Spleen (tissue), 11 donors: ENCODE measurements at regions not wholly inside any gene's neighbourhood (a gene's known extent, or its start where the extent isn't known, plus 50 kb on each side); places are given as distances from the start of the nearest gene placed in this dataset.
A peak's percentile ranks its signal among the peaks of the same experiment; 100 is the strongest.

Source experiments
- DNase-seq: peaks from one replicate; pipeline ENCODE4 v3.0.0-alpha.2; 2020
- H3K27ac ChIP-seq, 8 donors: fragments of 200-600 bp; sonication (generic) in 7 of 8; 1 replicate in 4 of 8; 2 replicates in 4 of 8; pipeline versions ENCODE4 v1.5.0 to v1.8.0; 2016 to 2021; ENCODE audit warnings: inconsistent platforms in 4 of 8, mild to moderate bottlenecking in 4 of 8, moderate library complexity in 1 of 8
- H3K27me3 ChIP-seq, 7 donors: fragments of 200-600 bp; sonication (generic) in 6 of 7; replicated peaks in 1 of 7; 1 replicate in 4 of 7; 2 replicates in 3 of 7; pipeline versions ENCODE4 v1.5.0 to v1.8.0; 2016 to 2021; ENCODE audit warnings: inconsistent platforms in 3 of 7, mild to moderate bottlenecking in 1 of 7
- H3K36me3 ChIP-seq, 6 donors: fragments of 200-600 bp; sonication (generic) in 5 of 6; 1 replicate in 4 of 6; 2 replicates in 2 of 6; pipeline versions ENCODE4 v1.5.0 to v1.8.0; 2016 to 2021; ENCODE audit warnings: inconsistent platforms in 2 of 6
- H3K4me1 ChIP-seq, 6 donors: fragments of 200-600 bp; sonication (generic) in 5 of 6; 1 replicate in 3 of 6; 2 replicates in 3 of 6; pipeline versions ENCODE4 v1.5.0 to v1.8.0; 2016 to 2021; ENCODE audit warnings: inconsistent platforms in 3 of 6
- H3K4me3 ChIP-seq, 8 donors: fragments of 200-600 bp; sonication (generic) in 7 of 8; 1 replicate in 4 of 8; 2 replicates in 4 of 8; pipeline versions ENCODE4 v1.5.0 to v1.8.0; 2016 to 2021; ENCODE audit warnings: inconsistent platforms in 4 of 8, mild to moderate bottlenecking in 4 of 8, moderate library complexity in 2 of 8
- H3K9me3 ChIP-seq, 8 donors: fragments of 200-600 bp; sonication (generic) in 7 of 8; 1 replicate in 4 of 8; 2 replicates in 4 of 8; pipeline versions ENCODE4 v1.5.0 to v1.8.0; 2016 to 2021; ENCODE audit warnings: inconsistent platforms in 4 of 8
- POLR2A ChIP-seq, 3 donors: fragments of 450-650 bp; IDR thresholded peaks; one replicate each; pipeline ENCODE4 v1.5.1; 2017; ENCODE audit warnings: antibody characterized with exemption in 3 of 3, mild to moderate bottlenecking in 1 of 3
- POLR2AphosphoS5 ChIP-seq, 3 donors: sonication (generic); formaldehyde crosslinking; IDR thresholded peaks; one replicate each; pipeline ENCODE4 v1.5.1; 2017; ENCODE audit warnings: antibody characterized with exemption in 3 of 3
- WGBS, 5 donors: extraction: QIAGEN DNeasy Blood & Tissue Kit in 3 of 5; methylation state at CpG; one replicate each; pipeline versions ENCODE4 v1.1.5 to v1.1.7; 2013 to 2018; 5-methylcytosine and 5-hydroxymethylcytosine counted together
- intact Hi-C: fragments of 100-400 bp; cut with DNase I; formaldehyde crosslinking; loops from one replicate; pipeline ENCODE4 v1.15.0; 2023; ENCODE audit warnings: low total_unique reads
- TF ChIP-seq, protein P1 (sequence below), 11 experiments: fragments of 200-600 bp in 7 of 11; fragments of 450-650 bp in 4 of 11; sonication (generic) in 4 of 11; IDR thresholded peaks in 8 of 11; conservative IDR thresholded peaks in 3 of 11; 1 replicate in 7 of 11; 2 replicates in 4 of 11; pipeline versions ENCODE4 v1.4.0 to v1.8.0; 2016 to 2021; ENCODE audit warnings: antibody characterized with exemption in 11 of 11, inconsistent platforms in 4 of 11, mild to moderate bottlenecking in 1 of 11
- donor health status: healthy with polysubstance abuse.
- donor health status: DM: no; HTN: no; CAD: no; lungs with moderate emphysema.
- donor health status: DM: no; HTN: no; CAD: no.
- donor health status: Bipolar disorder and iron deficiency.
- donor health status: healthy.
- donor health status: DM: no; HTN: no; CAD: no.
- donor health status: DM: yes; HTN: yes; CAD: no.

DNA sequence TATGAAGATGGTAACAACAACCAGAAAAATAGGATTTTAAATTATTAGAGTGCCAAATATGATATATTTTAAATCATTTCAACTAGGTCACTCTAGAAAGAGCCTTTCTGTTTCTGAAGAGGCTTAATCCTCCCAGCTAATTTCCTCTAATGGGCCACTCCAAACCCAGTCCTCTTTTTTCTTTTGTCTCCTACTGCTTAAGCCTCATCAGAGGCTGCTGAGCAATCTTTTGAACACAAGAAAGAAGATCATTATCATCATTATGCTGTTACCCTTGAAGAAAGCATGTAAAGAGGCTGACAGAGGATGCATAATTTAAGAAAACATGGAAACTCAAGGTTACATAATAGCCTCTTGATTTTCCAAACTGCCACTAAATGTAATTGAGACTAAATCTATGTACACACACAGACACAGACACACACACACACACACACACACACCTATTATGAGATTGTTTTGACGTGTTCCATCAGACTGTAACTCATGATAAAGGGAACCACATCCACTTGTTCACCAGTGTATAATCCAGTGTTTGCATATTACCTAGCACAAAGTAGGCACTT is 519.6 kb downstream of the METTL15 start:
- no peak for TF ChIP-seq POLR2A (IDR thresholded peaks at IDR 0.05)
- TF ChIP-seq, protein P1, sequence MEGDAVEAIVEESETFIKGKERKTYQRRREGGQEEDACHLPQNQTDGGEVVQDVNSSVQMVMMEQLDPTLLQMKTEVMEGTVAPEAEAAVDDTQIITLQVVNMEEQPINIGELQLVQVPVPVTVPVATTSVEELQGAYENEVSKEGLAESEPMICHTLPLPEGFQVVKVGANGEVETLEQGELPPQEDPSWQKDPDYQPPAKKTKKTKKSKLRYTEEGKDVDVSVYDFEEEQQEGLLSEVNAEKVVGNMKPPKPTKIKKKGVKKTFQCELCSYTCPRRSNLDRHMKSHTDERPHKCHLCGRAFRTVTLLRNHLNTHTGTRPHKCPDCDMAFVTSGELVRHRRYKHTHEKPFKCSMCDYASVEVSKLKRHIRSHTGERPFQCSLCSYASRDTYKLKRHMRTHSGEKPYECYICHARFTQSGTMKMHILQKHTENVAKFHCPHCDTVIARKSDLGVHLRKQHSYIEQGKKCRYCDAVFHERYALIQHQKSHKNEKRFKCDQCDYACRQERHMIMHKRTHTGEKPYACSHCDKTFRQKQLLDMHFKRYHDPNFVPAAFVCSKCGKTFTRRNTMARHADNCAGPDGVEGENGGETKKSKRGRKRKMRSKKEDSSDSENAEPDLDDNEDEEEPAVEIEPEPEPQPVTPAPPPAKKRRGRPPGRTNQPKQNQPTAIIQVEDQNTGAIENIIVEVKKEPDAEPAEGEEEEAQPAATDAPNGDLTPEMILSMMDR (IDR thresholded peaks at IDR 0.05 in 8 of 11, conservative IDR thresholded peaks at IDR 0.05 in 3 of 11): no peak
- TF ChIP-seq POLR2AphosphoS5 (IDR thresholded peaks at IDR 0.05): no peak
- Histone ChIP-seq H3K27ac (no peak overlapping the region), H3K27me3 (no peaks in the 10 kb centered on the region), H3K4me3 (no peak overlapping the region), H3K36me3 (no peaks in the 10 kb centered on the region), H3K4me1 (no peaks in the 10 kb centered on the region), H3K9me3 (no peaks in the 10 kb centered on the region)
- DNase-seq: no peak
- WGBS, 5 donors: 80 to 92% (median 84%) methylated on average over 1 of the region's 1 CpG
- intact Hi-C loops: no loop called here

DNA sequence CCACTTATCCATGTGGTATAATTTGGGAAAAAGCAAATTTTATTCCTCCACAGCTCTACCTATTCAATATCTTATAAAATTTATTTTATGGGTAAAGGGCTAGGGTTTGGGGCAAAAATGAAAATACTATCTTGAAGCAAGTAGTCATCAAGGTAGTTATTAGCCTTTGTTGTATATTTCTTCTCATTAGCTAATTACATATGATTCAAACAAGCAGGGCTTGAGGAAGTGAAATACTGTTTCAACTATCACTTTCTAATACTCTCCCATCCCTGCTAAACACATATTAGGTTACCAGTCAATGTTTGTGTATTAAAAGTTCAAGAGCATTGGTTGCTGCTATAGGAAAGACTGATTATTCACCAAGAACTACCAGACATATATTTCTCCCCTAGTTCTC is 517.3 kb downstream of the METTL15 start:
- Histone ChIP-seq H3K27me3 (no peaks in the 10 kb centered on the region), H3K4me3 (no peak overlapping the region), H3K27ac (no peak overlapping the region), H3K9me3 (no peaks in the 10 kb centered on the region), H3K4me1 (peaks cover 0 to 5% (median 0%) of the 10 kb centered on the region in 6 donors), H3K36me3 (no peaks in the 10 kb centered on the region)
- DNase-seq: no peak
- intact Hi-C loops: no loop called here
- TF ChIP-seq POLR2AphosphoS5 (IDR thresholded peaks at IDR 0.05): no peak
- TF ChIP-seq POLR2A (IDR thresholded peaks at IDR 0.05): no peak
- TF ChIP-seq, protein P1 (IDR thresholded peaks at IDR 0.05 in 8 of 11, conservative IDR thresholded peaks at IDR 0.05 in 3 of 11): no peak

- Histone ChIP-seq H3K9me3 (no peaks in the 10 kb centered on the region), H3K4me3 (peak overlapping the region in 3 of 8 donors; percentile 4 to 51 (median 24)), H3K27me3 (no peaks in the 10 kb centered on the region), H3K36me3 (no peaks in the 10 kb centered on the region), H3K4me1 (peaks cover 0 to 5% (median 0%) of the 10 kb centered on the region in 6 donors), H3K27ac (peak overlapping the region in 4 of 8 donors; percentile 32 to 56 (median 52))
- 47 to 74% (median 60%) methylated on average over 8 of the region's 8 CpGs for WGBS, 5 donors
- TF ChIP-seq POLR2A (IDR thresholded peaks at IDR 0.05): no peak
- TF ChIP-seq, protein P1 (IDR thresholded peaks at IDR 0.05 in 8 of 11, conservative IDR thresholded peaks at IDR 0.05 in 3 of 11): no peak
- TF ChIP-seq POLR2AphosphoS5 (IDR thresholded peaks at IDR 0.05): no peak
- intact Hi-C loops: no loop called here
- DNase-seq: no peak
Measured at GRCh38 chr11:28621753-28622152, 513.6 kb downstream of the METTL15 start.

DNA sequence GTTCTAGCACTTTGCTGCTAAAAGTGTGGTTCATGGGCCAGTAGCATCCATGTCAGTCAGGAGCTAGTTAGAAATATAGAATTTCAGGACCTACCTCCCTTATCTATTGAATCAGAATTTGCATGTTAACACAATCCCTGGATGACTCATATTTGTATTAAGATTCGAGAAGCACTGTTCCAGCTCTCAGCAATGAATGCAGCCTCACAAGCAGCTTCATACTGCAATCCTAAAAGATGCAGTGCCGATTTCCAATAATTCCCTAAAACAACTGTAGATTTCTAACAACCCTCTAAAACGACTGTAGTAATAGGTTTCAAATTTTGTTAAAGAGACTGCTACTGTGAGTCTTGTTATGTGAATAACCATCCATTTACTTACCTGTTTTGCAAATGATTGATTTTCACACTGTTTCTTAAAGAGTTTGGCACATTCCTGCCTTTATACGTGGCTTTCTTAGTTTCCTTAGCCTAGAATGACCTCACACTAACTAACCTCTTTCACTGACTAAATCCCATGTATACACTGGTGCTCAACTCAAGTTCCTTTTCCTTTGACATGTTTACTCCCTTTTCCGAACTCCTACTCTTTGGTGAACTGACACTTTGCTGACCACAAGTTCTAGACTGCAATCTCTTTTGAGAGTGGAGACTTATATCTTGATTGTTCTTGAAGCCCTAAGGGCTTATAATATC is 511.8 kb downstream of the METTL15 start:
- DNase-seq: no peak
- no peaks in the 10 kb centered on the region for H3K36me3 ChIP-seq
- WGBS, 5 donors: 53 to 66% (median 63%) methylated on average over 5 of the region's 5 CpGs
- no peak overlapping the region for H3K27ac ChIP-seq
- no peaks in the 10 kb centered on the region for H3K9me3 ChIP-seq
- no peak overlapping the region for H3K4me3 ChIP-seq
- TF ChIP-seq, protein P1 (IDR thresholded peaks at IDR 0.05 in 8 of 11, conservative IDR thresholded peaks at IDR 0.05 in 3 of 11): no peak
- TF ChIP-seq POLR2AphosphoS5 (IDR thresholded peaks at IDR 0.05): no peak
- no peak for TF ChIP-seq POLR2A (IDR thresholded peaks at IDR 0.05)
- no peaks in the 10 kb centered on the region for H3K27me3 ChIP-seq
- intact Hi-C loops: no loop called here
- H3K4me1 ChIP-seq: peaks cover 0 to 5% (median 0%) of the 10 kb centered on the region in 6 donors
